Osteocyte (in vitro differentiated cells): ENCODE measurements at regions not wholly inside any gene's neighbourhood (a gene's known extent, or its start where the extent isn't known, plus 50 kb on each side); places are given as distances from the start of the nearest gene placed in this dataset.

Experiments used
- DNase-seq: peaks from one replicate; pipeline ENCODE4 v3.0.0; 2021; ENCODE audit warnings: mixed read lengths; ENCODE audit not compliant: unreplicated experiment; ENCODE audit errors: extremely low spot score
- H3K27ac Mint-ChIP-seq: one replicate; pipeline ENCODE4 v1.8.0; 2021; ENCODE audit warnings: mild to moderate bottlenecking, mixed read lengths; ENCODE audit not compliant: unreplicated experiment
- H3K27me3 Mint-ChIP-seq: one replicate; pipeline ENCODE4 v1.8.0; 2021; ENCODE audit warnings: mixed read lengths; ENCODE audit not compliant: unreplicated experiment
- H3K36me3 Mint-ChIP-seq: one replicate; pipeline ENCODE4 v1.8.0; 2021; ENCODE audit warnings: mixed read lengths; ENCODE audit not compliant: unreplicated experiment
- H3K4me1 Mint-ChIP-seq: one replicate; pipeline ENCODE4 v1.8.0; 2021; ENCODE audit warnings: mixed read lengths; ENCODE audit not compliant: unreplicated experiment
- H3K4me3 Mint-ChIP-seq: one replicate; pipeline ENCODE4 v1.8.0; 2021; ENCODE audit warnings: mild to moderate bottlenecking, moderate library complexity, mixed read lengths; ENCODE audit not compliant: unreplicated experiment
- H3K9me3 Mint-ChIP-seq: one replicate; pipeline ENCODE4 v1.8.0; 2021; ENCODE audit warnings: mixed read lengths; ENCODE audit not compliant: unreplicated experiment
- TF ChIP-seq, protein P1 (sequence below): fragments of 200-600 bp; sonication (generic); IDR thresholded peaks from 2 replicates; pipeline ENCODE4 v1.5.0; 2021; ENCODE audit warnings: antibody characterized with exemption, mild to moderate bottlenecking, moderate library complexity

DNA sequence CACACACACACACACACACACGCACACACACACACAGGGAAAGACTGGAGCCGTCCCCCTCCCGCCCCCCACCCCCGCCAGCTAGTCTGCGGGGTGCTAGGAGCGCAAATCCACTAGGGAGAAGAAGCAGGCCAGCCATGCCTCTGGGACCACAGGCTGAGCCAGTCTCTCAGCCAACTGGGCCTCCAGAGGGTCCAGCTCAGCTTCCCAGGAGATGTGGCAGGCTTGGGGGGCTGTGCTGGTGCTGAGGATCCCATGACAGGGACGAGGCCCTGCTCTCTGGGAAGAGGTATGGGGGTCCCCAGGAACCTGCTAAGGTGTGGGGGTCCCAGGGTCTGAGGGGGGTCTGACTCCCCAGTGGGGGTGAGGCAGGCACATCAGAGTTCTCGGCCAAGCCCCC is 133.5 kb downstream of the NCOR2 start:
- H3K36me3 Mint-ChIP-seq: peaks cover 14% of the 10 kb centered on the region
- H3K27me3 Mint-ChIP-seq: no peaks in the 10 kb centered on the region
- no peak overlapping the region for H3K27ac Mint-ChIP-seq

DNA sequence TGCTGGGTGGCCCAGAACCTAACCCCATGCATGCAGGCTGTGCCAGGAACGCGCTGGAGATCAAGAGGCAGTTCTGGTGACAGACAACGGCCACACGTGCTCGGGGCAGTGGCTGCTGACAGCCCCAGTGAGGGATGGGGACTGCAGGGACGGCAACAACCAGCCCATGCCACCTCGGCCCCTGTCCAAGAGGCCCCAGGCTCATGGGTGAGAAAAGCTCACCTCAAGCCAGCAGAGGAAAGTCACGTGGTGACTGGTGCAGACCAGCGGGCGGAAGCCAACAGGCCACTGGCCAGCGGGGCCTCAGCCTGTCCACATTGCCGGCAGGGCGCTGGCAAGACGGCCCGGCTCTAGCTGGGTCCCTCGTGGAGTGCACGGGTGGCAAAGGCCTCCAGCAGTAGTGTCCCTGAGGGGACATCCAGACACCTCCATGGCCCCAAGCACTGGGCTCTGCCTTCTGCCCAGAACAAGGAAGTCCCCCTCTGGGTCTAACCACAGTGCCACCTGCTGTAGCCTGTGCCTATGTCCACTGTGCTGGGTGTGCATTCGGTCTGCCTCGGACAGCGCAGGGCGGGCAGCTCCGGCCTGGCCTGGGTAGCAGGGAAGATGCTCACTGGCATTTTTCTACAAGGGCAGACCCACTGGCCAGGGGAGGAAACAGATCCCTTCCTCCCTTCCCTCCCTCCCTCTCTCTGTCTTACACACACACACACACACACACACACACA is 134.1 kb downstream of the NCOR2 start:
- Mint-ChIP-seq H3K9me3 (no peaks in the 10 kb centered on the region), H3K36me3 (peaks cover 14% of the 10 kb centered on the region), H3K27me3 (no peaks in the 10 kb centered on the region), H3K4me3 (no peak overlapping the region), H3K27ac (no peak overlapping the region), H3K4me1 (peaks cover 16% of the 10 kb centered on the region)
- no peak for DNase-seq
- TF ChIP-seq, protein P1, sequence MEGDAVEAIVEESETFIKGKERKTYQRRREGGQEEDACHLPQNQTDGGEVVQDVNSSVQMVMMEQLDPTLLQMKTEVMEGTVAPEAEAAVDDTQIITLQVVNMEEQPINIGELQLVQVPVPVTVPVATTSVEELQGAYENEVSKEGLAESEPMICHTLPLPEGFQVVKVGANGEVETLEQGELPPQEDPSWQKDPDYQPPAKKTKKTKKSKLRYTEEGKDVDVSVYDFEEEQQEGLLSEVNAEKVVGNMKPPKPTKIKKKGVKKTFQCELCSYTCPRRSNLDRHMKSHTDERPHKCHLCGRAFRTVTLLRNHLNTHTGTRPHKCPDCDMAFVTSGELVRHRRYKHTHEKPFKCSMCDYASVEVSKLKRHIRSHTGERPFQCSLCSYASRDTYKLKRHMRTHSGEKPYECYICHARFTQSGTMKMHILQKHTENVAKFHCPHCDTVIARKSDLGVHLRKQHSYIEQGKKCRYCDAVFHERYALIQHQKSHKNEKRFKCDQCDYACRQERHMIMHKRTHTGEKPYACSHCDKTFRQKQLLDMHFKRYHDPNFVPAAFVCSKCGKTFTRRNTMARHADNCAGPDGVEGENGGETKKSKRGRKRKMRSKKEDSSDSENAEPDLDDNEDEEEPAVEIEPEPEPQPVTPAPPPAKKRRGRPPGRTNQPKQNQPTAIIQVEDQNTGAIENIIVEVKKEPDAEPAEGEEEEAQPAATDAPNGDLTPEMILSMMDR: no peak

More for the DNA sequence above, 133.5 kb downstream of the NCOR2 start:
- no peak overlapping the region for H3K4me3 Mint-ChIP-seq
- TF ChIP-seq, protein P1: no peak
- H3K9me3 Mint-ChIP-seq: no peaks in the 10 kb centered on the region
- H3K4me1 Mint-ChIP-seq: peaks cover 11% of the 10 kb centered on the region
- DNase-seq: no peak

DNA sequence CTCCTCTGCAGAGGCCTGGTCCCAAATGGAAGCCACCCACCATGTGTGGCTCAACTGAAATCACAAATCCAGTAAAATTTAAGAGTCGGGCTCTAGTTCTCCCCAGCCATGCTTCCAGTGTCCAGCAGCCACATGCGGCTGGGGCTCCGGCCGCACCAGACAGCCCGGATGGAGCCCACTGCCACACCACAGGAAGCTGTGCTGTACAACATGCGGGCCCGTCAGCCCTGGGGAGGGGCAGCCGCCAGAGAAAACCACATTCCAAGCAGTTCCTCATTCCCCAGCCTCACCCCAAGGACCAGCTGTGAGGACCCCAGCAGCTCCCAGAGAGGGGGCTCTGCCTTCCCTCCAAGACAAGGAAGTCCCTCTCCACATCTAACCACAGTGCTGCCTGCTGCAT is 135.0 kb downstream of the NCOR2 start:
- Mint-ChIP-seq H3K4me3 (no peak overlapping the region), H3K4me1 (peaks cover 25% of the 10 kb centered on the region), H3K27me3 (no peaks in the 10 kb centered on the region), H3K27ac (no peak overlapping the region), H3K36me3 (peaks cover 16% of the 10 kb centered on the region), H3K9me3 (no peaks in the 10 kb centered on the region)
- no peak for DNase-seq
- TF ChIP-seq, protein P1: no peak

DNA sequence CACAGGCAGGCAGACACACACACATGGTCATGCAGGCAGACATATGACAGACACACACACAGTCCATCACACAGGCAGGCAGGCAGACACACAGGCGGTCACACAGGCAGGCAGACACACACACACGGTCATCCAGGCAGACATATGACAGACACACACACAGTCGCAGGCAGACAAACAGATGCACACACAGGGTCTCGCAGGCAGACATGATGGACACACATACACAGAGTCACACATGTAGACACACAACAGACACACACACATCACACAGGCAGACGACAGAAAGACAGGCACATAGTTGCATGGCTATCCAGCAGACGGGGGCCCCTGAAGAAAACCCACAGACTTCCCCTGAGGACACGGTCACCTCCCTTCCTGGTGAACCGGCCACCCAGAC is 135.4 kb downstream of the NCOR2 start:
- peaks cover 16% of the 10 kb centered on the region for H3K36me3 Mint-ChIP-seq
- H3K27ac Mint-ChIP-seq: no peak overlapping the region
- H3K4me1 Mint-ChIP-seq: peaks cover 26% of the 10 kb centered on the region
- no peak for DNase-seq
- no peaks in the 10 kb centered on the region for H3K27me3 Mint-ChIP-seq
- H3K9me3 Mint-ChIP-seq: no peaks in the 10 kb centered on the region
- TF ChIP-seq, protein P1: no peak
- no peak overlapping the region for H3K4me3 Mint-ChIP-seq

DNA sequence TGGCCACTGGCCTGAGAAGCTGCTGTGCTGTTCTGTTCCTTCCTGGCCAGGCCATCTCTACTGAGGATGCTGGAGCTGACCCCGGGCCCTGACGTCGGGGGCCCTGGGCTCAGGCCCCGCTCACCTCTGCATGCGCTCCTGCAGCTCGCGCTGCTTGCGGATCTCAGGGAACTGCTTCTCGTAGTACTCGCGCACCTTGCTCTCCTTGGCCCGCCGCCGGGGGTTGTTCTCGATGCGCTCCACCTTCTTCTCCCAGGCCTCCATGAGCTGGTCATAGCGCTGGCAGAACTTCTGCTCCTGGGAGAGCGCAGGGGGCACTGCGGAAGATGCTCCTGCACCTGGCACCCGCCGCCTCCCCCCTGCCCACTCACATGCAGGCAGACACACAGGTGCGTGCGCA is 135.6 kb downstream of the RFLNA start:
- peaks cover 26% of the 10 kb centered on the region for H3K4me1 Mint-ChIP-seq
- no peak overlapping the region for H3K27ac Mint-ChIP-seq
- H3K27me3 Mint-ChIP-seq: no peaks in the 10 kb centered on the region
- no peaks in the 10 kb centered on the region for H3K9me3 Mint-ChIP-seq
- H3K36me3 Mint-ChIP-seq: peaks cover 20% of the 10 kb centered on the region
- no peak overlapping the region for H3K4me3 Mint-ChIP-seq
- TF ChIP-seq, protein P1: no peak
- no peak for DNase-seq
